ENCODE measurements at regions not wholly inside any gene's neighbourhood (a gene's known extent, or its start where the extent isn't known, plus 50 kb on each side); places are given as distances from the start of the nearest gene placed in this dataset.

DNA sequence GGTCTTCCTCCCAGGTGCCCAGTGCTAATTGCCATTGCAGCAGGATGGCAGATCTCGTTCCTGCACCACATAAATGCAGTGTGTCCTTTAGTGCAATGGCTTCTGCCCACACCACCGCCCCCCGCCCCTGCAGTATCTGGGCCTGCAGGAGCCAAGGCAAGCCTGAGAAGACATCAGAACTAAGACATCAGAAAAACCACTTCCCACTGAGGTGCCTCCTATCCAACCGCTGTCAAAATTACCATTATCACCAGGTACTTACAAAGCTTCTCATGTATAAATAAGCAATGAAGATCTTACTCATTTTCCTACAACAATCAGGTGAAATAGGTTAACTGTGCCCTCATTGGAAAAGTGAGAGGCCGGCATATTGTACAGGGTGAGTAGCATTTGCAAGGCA lies 228.8 kb downstream of the FBXO15 start:
- no peaks in the 10 kb centered on the region for H3K36me3 ChIP-seq
- no peak overlapping the region for H3K4me3 ChIP-seq
- no peak for DNase-seq
- no peaks in the 10 kb centered on the region for H3K4me1 ChIP-seq
- TF ChIP-seq EP300 (IDR thresholded peaks at IDR 0.05; ENCODE audit: low read depth): no peak
- TF ChIP-seq, protein P1, sequence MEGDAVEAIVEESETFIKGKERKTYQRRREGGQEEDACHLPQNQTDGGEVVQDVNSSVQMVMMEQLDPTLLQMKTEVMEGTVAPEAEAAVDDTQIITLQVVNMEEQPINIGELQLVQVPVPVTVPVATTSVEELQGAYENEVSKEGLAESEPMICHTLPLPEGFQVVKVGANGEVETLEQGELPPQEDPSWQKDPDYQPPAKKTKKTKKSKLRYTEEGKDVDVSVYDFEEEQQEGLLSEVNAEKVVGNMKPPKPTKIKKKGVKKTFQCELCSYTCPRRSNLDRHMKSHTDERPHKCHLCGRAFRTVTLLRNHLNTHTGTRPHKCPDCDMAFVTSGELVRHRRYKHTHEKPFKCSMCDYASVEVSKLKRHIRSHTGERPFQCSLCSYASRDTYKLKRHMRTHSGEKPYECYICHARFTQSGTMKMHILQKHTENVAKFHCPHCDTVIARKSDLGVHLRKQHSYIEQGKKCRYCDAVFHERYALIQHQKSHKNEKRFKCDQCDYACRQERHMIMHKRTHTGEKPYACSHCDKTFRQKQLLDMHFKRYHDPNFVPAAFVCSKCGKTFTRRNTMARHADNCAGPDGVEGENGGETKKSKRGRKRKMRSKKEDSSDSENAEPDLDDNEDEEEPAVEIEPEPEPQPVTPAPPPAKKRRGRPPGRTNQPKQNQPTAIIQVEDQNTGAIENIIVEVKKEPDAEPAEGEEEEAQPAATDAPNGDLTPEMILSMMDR (IDR thresholded peaks at IDR 0.05): no peak
- TF ChIP-seq POLR2AphosphoS5 (IDR thresholded peaks at IDR 0.05): no peak
- no peak for TF ChIP-seq POLR2A (IDR thresholded peaks at IDR 0.05)
- intact Hi-C loops (cut with DNase I; ENCODE audit: low total_unique reads): no loop called here
- in situ Hi-C loops (cut with MboI; ENCODE audit: low pct_ligation_motif_present in 1 of 4, low pct_unique_long_range_greater_than_20kb in 1 of 4, low sequenced_read_pairs in 3 of 4): no loop called here
- H3K27ac ChIP-seq: no peak overlapping the region
- H3K27me3 ChIP-seq: no peaks in the 10 kb centered on the region
- no peaks in the 10 kb centered on the region for H3K9me3 ChIP-seq
- 86 to 88% methylated on average over 1 to 5 of the region's 5 CpGs for WGBS, 2 donors (ENCODE audit: low coverage in 1 of 2)

DNA sequence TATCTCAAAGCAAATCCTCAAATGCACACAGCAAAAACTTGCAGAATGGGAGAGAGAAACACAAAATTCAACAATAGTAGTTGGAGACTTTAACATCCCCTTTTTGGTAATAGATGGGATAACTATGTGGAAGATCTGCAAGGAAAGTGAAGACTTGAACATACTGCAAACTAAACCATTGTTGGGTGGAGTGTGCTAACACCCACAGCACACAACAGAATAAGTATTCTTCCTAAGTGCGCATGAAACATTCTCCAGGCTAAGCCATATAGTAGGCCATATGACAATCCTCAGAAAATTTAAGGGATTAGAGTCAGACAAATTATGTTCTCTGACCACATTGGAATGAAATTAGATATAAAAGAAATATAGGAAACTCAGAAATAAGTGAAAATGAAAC lies 230.6 kb downstream of the FBXO15 start:
- no peak for TF ChIP-seq POLR2AphosphoS5 (IDR thresholded peaks at IDR 0.05)
- TF ChIP-seq EP300 (IDR thresholded peaks at IDR 0.05; ENCODE audit: low read depth): no peak
- TF ChIP-seq, protein P1 (IDR thresholded peaks at IDR 0.05): no peak
- TF ChIP-seq POLR2A (IDR thresholded peaks at IDR 0.05): no peak
- Histone ChIP-seq H3K4me1 (no peaks in the 10 kb centered on the region), H3K27me3 (no peaks in the 10 kb centered on the region), H3K36me3 (no peaks in the 10 kb centered on the region), H3K27ac (no peak overlapping the region), H3K4me3 (no peak overlapping the region), H3K9me3 (no peaks in the 10 kb centered on the region)
- in situ Hi-C loops (cut with MboI; ENCODE audit: low pct_ligation_motif_present in 1 of 4, low pct_unique_long_range_greater_than_20kb in 1 of 4, low sequenced_read_pairs in 3 of 4) (no loop called here), intact Hi-C loops (cut with DNase I; ENCODE audit: low total_unique reads) (no loop called here)
- DNase-seq: no peak
- 83 to 87% methylated on average over 1 of the region's 1 CpG for WGBS, 2 donors (ENCODE audit: low coverage in 1 of 2)

DNA sequence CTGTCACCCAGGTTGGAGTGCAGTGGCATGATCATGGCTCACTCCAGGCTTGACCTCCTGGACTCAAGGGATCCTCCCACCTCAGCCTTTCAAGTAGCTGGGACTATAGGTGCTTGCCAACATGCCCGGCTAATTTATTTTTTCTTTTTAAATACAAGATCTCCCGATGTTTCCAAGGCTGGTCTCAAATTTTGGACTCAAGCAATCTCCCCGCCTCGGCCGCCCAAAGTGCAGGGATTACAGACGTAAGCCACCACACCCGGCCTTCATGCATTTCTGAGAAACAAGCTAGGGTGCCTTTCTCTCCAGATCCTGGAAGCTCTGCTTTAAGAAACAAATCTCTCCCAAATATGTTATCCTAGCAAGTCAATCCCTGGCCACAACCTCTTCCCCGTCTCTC lies 234.1 kb downstream of the FBXO15 start:
- no peak overlapping the region for H3K27ac ChIP-seq
- WGBS, 2 donors (ENCODE audit: low coverage in 1 of 2): 69 to 89% methylated on average over 3 to 8 of the region's 8 CpGs
- no peaks in the 10 kb centered on the region for H3K9me3 ChIP-seq
- no peaks in the 10 kb centered on the region for H3K4me1 ChIP-seq
- TF ChIP-seq POLR2AphosphoS5 (IDR thresholded peaks at IDR 0.05): no peak
- TF ChIP-seq, protein P1 (IDR thresholded peaks at IDR 0.05): no peak
- no peak for TF ChIP-seq EP300 (IDR thresholded peaks at IDR 0.05; ENCODE audit: low read depth)
- TF ChIP-seq POLR2A (IDR thresholded peaks at IDR 0.05): no peak
- no peak overlapping the region for H3K4me3 ChIP-seq
- H3K36me3 ChIP-seq: no peaks in the 10 kb centered on the region
- DNase-seq: no peak
- intact Hi-C loops (cut with DNase I; ENCODE audit: low total_unique reads) (no loop called here), in situ Hi-C loops (cut with MboI; ENCODE audit: low pct_ligation_motif_present in 1 of 4, low pct_unique_long_range_greater_than_20kb in 1 of 4, low sequenced_read_pairs in 3 of 4) (no loop called here)
- no peaks in the 10 kb centered on the region for H3K27me3 ChIP-seq

DNA sequence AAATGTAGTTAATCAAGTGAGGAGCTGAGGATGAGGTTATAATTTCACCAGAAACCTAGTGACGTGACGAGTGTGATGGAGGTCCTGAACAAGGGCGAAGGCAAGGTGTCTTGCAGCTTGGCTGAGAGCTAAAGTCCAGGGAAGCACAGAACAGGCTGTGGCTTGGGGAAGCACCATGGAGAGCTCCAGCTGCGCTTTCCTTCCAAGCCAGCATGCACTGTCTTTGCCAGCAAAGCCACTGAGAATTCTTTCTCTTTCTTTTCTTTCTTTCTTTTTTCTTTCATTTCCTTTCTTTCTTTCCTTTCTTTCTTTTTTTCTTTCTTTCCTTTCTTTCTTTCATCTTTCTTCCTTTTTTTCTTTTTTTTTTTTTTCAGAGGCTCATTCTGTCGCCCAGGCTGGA lies 239.3 kb downstream of the FBXO15 start:
- no peaks in the 10 kb centered on the region for H3K9me3 ChIP-seq
- WGBS, 2 donors (ENCODE audit: low coverage in 1 of 2): 38 to 46% methylated on average over 3 to 5 of the region's 5 CpGs
- no peaks in the 10 kb centered on the region for H3K4me1 ChIP-seq
- no peaks in the 10 kb centered on the region for H3K36me3 ChIP-seq
- intact Hi-C loops (cut with DNase I; ENCODE audit: low total_unique reads) (no loop called here), in situ Hi-C loops (cut with MboI; ENCODE audit: low pct_ligation_motif_present in 1 of 4, low pct_unique_long_range_greater_than_20kb in 1 of 4, low sequenced_read_pairs in 3 of 4) (no loop called here)
- H3K27me3 ChIP-seq: no peaks in the 10 kb centered on the region
- no peak overlapping the region for H3K4me3 ChIP-seq
- TF ChIP-seq POLR2A (IDR thresholded peaks at IDR 0.05) (no peak), EP300 (IDR thresholded peaks at IDR 0.05; ENCODE audit: low read depth) (no peak), POLR2AphosphoS5 (IDR thresholded peaks at IDR 0.05) (no peak)
- TF ChIP-seq, protein P1 (IDR thresholded peaks at IDR 0.05): no peak
- H3K27ac ChIP-seq: no peak overlapping the region
- DNase-seq: no peak

Data from transverse colon (tissue), 4 donors.